NCI-H2081 treated with DMSO at 0.1 percent for 48 hours (cell line): ENCODE measurements at regions not wholly inside any gene's neighbourhood (a gene's known extent, or its start where the extent isn't known, plus 50 kb on each side); places are given as distances from the start of the nearest gene placed in this dataset.
"Not testable (repeated sequence)": the region's sequence is repeated elsewhere in the genome, so short reads cannot be mapped to it uniquely, and the experiment has no call there.

Experiments
- DNase-seq: peaks from one replicate; lab custom pipeline; 2025; lab: John Stamatoyannopoulos, UW

DNA sequence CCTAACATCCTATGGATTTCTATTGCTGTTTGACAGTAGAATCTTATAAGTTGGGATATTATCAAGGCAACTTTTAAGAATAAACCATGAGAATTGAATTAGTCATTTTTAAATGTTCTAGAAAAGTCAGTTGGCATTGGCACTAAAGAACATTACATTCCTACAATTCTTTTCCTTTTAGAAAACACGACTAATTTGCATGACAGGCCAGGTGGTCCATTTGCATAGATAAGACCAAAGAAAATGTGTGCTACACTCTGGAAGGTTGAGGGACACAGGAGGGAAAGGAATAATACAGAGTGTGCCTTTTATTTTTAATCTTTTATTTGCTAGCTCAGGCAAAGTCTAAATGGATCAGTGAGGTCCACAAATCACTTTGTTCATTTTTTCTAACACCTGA, 962.3 kb downstream of the EPHA3 start:
- DNase-seq: no peak

DNA sequence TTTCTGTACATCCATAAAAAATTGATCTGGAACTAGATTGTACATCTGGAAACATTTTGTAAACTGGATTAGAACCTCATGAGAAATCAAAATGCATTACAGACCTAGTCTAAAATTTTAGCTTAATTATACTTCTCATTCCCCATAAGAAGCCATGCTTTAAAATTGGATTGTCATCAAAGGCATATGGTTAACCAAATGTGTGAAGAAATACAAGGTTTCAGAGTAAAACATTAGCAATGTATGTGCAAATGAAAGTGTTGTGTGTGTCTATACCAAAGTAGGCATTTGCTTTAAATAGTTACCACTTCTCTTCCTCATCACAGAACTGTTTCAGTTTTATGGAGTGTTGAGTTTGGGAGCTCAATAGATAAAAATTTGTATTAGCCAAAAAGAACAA, 968.7 kb downstream of the EPHA3 start:
- no peak for DNase-seq

DNA sequence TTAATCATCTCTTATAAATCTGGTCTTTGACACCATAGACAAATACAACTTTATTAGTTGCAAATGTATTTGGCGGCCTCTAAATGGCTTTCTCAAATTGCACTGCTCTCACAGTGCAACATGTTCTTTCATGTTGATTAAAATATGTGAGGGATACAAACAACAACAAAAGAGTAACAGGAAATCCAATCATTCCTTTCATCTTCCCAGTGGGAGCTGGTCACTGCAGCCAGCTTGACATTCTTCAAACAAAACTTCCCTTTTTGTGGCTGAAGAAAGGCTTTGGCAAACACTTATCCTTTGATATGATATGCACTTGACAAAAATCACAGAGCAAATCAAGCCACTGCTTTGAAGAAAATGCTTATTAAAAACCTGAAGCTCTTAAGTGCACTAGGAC, 973.6 kb downstream of the EPHA3 start:
- no peak for DNase-seq

GRCh38 chr3:90086297-90086696, 978.9 kb downstream of the EPHA3 start:
- DNase-seq: not testable (repeated sequence)

- DNase-seq: no peak
Measured at GRCh38 chr3:90087703-90088102, 980.3 kb downstream of the EPHA3 start.

DNA sequence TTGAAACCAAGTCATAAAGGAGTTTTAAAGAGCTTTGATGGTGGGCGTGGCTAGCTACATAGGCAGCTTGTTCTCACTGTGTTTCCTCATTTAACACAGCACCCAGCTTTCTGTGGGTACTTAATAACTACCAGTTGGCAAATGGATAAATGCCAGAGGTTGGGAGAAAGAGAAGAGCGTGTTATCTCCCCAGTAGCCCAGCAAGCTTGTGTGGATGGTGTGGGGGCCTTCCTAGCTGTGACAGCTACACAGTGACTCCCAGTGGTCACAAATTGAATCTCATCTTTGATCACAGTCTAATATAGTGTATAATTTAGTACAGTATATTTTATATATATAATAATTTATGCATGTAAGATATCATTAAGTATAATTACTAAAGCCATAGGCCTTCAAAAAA, 984.1 kb downstream of the EPHA3 start:
- DNase-seq: peak; percentile 22

DNA sequence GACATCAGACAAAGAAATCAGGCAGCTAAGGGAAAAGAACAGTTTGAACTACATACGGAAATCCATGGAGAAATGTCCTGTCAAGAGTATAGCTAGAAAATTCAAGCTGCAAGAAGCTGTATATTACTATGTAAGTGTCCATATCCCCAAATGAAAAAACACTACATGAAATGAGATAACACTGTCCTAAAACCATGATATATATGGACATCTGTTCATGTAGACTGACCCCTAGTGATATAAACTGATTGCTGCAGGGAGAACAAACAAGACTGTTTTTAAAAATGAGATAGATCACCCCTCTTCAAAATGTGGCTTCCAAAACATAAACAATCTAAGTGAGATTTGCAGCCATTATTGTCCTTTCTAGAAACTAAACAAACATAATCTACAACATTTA, 985.6 kb downstream of the EPHA3 start:
- DNase-seq: no peak

DNA sequence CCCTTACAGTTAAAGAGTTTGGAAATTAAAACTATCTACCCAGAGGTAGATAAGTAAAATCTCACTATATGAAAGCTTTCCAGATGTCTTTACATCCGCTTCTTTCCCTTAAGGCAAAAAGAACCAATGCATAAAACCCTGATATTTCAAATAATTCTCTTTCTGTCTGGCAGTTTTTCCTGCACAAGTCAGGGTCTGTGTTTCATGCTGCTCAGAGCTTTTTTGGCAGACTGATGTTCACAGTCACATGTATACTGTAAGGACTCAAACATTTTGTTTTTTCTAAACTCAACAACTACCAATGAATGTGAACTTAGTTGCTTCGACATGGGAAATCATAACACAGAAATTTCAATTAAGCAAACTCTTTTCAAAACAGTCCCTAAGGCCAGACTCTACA, 988.4 kb downstream of the EPHA3 start:
- DNase-seq: no peak

- no peak for DNase-seq
Measured at GRCh38 chr3:90099493-90099892, 992.1 kb downstream of the EPHA3 start.

- DNase-seq: no peak
Measured at GRCh38 chr3:90102146-90102545, 994.7 kb downstream of the EPHA3 start.

DNA sequence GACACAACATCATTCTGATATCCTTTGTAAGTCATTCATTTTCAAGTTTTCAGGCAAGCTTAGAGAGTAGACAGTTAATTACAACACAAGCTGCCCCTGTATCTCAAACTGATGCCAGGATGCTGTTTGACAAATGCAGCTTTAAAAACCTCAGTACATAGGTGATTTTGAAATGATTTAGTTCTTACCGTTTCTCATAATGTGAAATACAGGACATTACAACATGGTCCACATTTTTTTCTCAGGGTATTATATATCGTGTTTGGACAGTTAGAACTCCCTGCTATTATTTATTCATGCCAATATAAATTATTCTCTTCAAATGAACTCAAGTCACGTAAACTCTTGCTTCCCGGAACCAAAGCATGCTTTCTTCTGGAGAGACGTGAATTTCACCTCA, 1013.9 kb downstream of the EPHA3 start:
- no peak for DNase-seq

DNA sequence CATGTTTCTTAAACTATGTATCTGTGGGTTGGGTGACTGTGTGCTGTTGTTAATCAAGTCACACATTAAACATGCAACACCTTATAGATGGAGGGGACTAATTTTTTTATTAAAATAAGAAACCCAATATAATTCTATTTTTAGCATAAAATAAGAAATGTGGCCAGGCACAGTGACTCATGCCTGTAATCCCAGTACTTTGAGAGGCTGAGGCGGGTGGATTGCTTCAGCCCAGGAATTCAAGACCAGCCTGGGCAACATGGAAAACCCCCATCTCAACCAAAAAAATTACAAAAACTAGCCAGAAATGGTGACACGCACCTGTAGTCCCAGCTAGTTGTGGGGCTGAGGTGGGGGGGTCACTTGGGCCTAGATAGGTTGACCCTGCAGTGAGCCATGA, 1021.0 kb downstream of the EPHA3 start:
- no peak for DNase-seq

DNA sequence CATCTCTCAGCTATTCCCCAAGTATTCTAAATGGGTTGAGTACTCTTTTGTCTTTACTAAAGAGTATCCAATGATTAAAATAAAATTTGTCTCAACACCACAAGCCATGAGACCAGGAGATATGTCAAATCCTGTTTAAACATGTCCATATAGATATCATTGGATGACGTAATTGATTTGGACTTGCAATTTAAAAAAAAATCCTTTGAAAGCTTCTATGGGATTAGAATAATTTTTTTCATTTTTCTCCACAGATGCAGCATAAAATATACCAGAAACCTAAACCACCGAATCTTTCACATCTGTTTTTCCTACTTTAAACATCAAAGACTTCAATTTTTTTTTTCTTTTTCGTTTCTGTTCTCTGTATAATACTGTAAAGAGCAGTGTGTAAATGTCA, 1022.3 kb downstream of the EPHA3 start:
- no peak for DNase-seq

GRCh38 chr3:90132197-90132596, 1024.8 kb downstream of the EPHA3 start:
- no peak for DNase-seq

GRCh38 chr3:90134090-90134489, 1026.7 kb downstream of the EPHA3 start:
- no peak for DNase-seq

- DNase-seq: no peak
Measured at GRCh38 chr3:90136456-90137191, 1029.2 kb downstream of the EPHA3 start.

GRCh38 chr3:90145094-90145860, 1037.9 kb downstream of the EPHA3 start:
- DNase-seq: no peak

DNA sequence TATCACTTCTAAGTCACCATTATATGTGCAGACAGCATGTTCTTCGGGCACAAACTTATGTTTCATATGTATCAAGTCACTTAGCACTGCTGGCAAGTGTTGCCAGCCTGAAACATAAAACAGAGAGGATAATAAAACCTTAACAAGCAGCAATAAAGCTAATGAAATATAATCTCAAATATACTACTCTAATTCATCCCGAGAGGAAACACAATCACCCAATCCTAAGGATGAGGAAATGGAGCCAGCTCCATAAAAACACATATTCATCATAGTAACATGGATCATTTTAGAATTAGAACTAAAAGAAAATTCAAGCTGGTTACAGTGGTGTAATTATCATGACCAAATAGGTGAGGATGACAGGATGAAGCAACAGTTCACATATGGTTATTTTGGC, 1072.7 kb downstream of the EPHA3 start:
- DNase-seq: no peak

- DNase-seq: no peak
Measured at GRCh38 chr3:90180543-90180942, 1073.1 kb downstream of the EPHA3 start.

DNA sequence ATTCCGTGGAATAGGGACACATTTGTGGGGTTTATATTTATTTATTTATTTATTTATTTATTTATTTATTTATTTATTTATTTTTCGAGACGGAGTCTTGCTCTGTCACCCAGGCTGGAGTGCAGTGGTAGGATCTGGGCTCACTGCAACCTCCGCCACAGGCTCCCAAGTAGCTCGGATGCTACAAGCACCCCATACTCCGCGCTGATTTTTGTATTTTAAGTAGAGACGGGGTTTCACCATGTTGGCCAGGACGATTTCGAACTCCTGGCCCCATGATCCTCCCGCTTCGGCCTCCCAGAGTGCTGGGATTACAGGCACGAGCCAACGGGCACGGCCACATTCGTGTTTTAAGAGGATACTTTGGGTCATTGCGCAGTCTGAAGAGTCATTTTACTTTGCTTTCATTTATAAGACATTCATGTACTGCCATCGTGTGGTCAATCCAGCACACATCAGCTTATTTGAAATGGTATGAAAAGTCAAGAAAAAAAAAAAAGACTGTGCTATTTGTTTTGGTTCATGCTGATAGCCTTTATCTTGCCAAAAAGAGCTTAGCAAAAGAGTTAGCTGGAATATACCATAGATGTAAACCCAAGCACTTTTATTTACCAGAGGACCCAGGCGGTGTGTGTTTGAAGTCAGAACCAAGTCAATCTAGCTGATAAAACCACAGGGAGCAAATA, 1075.0 kb downstream of the EPHA3 start:
- peak; percentile 7 for DNase-seq

DNA sequence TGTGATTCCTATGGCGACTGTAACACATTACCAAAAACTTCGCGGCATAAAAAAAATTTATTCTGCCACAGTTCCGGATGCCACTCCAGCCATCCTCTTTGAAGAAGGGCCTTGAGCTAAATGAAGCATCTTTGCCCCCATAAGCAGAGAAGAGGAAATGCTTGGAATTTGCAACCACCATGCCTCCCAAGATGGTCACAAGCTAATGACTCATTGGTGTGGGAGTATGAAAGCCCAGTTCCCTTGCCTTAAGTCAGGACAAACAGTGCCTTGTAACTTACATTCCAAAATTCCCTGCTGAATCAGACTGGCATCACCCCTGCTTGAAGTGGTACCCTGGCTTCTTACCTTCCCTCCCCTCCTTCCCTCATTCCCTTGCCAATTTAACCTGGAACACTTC, 1077.4 kb downstream of the EPHA3 start:
- DNase-seq: no peak

DNA sequence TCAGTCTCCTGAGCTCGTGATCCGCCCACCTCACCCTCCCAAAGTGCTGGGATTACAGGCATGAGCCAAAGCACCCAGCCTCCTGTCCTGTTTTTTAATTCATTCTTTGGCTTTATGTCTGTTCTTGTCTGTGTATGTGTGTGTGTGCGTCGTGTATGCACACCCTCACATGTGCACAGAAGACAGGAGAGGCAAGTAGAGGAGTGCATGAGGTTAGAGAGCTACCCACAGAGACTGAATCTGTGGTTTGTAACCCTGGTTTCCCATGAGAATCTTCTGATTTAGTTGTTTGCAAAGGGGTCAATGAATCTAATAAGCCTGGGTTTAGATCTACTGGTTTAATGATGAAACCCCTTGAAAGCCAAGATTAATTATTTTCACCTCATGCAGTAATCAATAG, 1090.0 kb downstream of the EPHA3 start:
- not testable (repeated sequence) for DNase-seq

GRCh38 chr3:90202931-90203330, 1095.5 kb downstream of the EPHA3 start:
- not testable (repeated sequence) for DNase-seq
